Effector memory CD8-positive, alpha-beta T cell (primary cell): ENCODE measurements at regions not wholly inside any gene's neighbourhood (a gene's known extent, or its start where the extent isn't known, plus 50 kb on each side); places are given as distances from the start of the nearest gene placed in this dataset.

Source experiments
- ATAC-seq: fragments of 150-1000 bp; cut with Tn5 transposase; replicated peaks from 2 replicates; pipeline ENCODE4 v1.10.0; 2021; ENCODE audit warnings: mild to moderate bottlenecking, moderate library complexity
- DNase-seq, 3 experiments: peaks; one replicate each; pipeline ENCODE4 v3.0.0; 2021
- H3K27ac Mint-ChIP-seq, 2 donors: one replicate each; pipeline ENCODE4 v1.8.0; 2022; ENCODE audit warnings: mild to moderate bottlenecking in 2 of 2, mixed read lengths in 2 of 2, moderate library complexity in 2 of 2
- H3K27me3 Mint-ChIP-seq, 2 donors: one replicate each; pipeline ENCODE4 v1.8.0; 2022; ENCODE audit warnings: mixed read lengths in 2 of 2
- H3K36me3 Mint-ChIP-seq: one replicate; pipeline ENCODE4 v1.8.0; 2022; ENCODE audit warnings: mild to moderate bottlenecking, moderate library complexity, mixed read lengths; ENCODE audit not compliant: insufficient read depth
- H3K4me1 Mint-ChIP-seq, 2 donors: one replicate each; pipeline ENCODE4 v1.8.0; 2022; ENCODE audit warnings: low read depth in 2 of 2, mixed read lengths in 2 of 2
- H3K4me3 Mint-ChIP-seq, 2 donors: one replicate each; pipeline ENCODE4 v1.8.0; 2022; ENCODE audit warnings: mild to moderate bottlenecking in 2 of 2, mixed read lengths in 2 of 2, moderate library complexity in 2 of 2
- H3K9me3 Mint-ChIP-seq, 2 donors: one replicate each; pipeline ENCODE4 v1.8.0; 2022; ENCODE audit warnings: mixed read lengths in 2 of 2

DNA sequence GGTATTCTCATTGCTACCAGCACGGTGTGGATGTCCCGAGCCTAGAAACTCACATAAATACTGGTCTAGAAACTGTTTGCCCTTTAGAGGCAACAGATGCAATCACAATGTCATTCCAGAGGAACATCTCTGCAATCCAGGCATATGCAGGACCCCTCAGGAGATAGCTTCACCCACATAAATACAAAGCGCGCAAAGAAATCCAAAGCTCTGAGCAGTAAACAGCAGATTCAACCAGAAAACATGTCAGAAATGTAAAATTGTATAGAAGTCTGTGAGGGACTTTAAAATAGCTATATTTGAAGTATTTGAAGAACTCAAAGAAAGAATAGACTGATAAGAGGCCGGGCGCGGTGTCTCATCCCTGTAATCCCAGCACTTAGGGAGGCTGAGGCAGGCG lies 291.7 kb downstream of the FAM43A start:
- H3K27ac Mint-ChIP-seq = no peak overlapping the region
- H3K4me1 Mint-ChIP-seq = no peaks in the 10 kb centered on the region
- ATAC-seq (no peak), DNase-seq (no peak)
- no peaks in the 10 kb centered on the region for H3K36me3 Mint-ChIP-seq
- peaks cover 44 to 65% of the 10 kb centered on the region in 2 donors for H3K27me3 Mint-ChIP-seq
- no peaks in the 10 kb centered on the region for H3K9me3 Mint-ChIP-seq
- no peak overlapping the region for H3K4me3 Mint-ChIP-seq

DNA sequence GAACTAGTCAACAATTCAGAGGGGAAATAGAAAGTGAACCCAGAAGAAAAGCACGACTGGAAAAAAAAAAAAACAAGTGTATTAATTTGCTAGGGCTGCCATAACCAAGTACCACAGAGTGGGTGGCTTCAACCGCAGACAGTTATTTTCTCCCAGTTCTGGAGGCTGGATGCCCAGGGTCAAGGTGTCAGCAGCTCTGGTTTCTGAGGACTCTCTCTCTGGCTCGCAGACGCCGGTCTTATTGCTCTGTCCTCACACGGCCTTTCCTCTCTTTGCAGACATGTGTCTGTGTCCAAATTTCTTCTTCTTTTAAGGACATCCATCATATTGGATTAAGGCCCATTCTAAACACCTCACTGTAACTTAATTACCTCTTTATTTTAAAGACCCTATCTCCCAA lies 291.8 kb downstream of the XXYLT1 start:
- no peak for ATAC-seq
- H3K27me3 Mint-ChIP-seq = peaks cover 37 to 67% of the 10 kb centered on the region in 2 donors
- H3K27ac Mint-ChIP-seq = no peak overlapping the region
- H3K4me3 Mint-ChIP-seq = no peak overlapping the region
- no peaks in the 10 kb centered on the region for H3K9me3 Mint-ChIP-seq
- no peaks in the 10 kb centered on the region for H3K36me3 Mint-ChIP-seq
- no peaks in the 10 kb centered on the region for H3K4me1 Mint-ChIP-seq
- DNase-seq = no peak

DNA sequence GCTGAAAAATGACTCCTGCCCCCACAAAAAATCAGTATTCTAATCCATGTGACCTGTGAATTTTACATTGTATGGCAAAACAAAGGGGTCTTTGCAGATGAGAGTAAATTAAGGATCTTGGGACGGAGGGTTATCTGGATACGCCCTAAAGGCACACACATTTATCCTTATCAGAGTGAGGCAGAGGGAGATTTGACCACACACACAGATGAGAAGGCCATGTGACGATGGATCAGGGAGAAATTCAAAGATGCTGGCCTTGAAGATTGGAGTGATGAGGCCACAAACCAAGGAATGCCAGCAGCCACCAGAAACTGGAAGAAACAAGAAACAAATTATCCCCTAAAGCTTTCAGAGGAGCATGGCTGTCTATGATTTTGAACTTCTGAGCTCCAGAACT lies 288.5 kb downstream of the XXYLT1 start:
- no peak overlapping the region for H3K27ac Mint-ChIP-seq
- H3K9me3 Mint-ChIP-seq = no peaks in the 10 kb centered on the region
- H3K4me1 Mint-ChIP-seq = peaks cover 0 to 4% of the 10 kb centered on the region in 2 donors
- no peak for DNase-seq
- H3K36me3 Mint-ChIP-seq = no peaks in the 10 kb centered on the region
- peaks cover 19 to 63% of the 10 kb centered on the region in 2 donors for H3K27me3 Mint-ChIP-seq
- ATAC-seq = no peak
- no peak overlapping the region for H3K4me3 Mint-ChIP-seq

DNA sequence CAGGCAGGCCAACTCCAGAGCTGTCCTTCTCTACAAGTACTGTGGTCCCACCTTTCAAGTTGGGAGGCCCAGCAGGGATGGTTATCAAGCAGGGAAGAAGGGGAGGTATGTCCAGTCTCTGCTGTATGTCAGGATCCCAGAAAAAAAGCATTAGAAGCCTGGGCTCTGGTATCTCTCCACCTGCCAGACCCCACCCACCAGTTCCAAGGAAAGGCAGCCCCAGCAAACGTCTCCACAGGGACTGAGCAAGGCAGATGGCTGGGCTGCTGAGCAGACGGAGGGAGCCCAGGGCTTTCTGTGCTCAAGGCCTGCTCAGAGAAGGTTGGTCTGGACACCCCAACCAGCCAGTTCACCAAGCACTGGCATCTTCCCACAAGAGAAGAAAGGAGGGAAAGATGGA lies 287.8 kb downstream of the XXYLT1 start:
- Mint-ChIP-seq H3K4me1 (peaks cover 0 to 4% of the 10 kb centered on the region in 2 donors), H3K9me3 (no peaks in the 10 kb centered on the region), H3K27ac (no peak overlapping the region), H3K4me3 (no peak overlapping the region), H3K36me3 (no peaks in the 10 kb centered on the region), H3K27me3 (peaks cover 15 to 64% of the 10 kb centered on the region in 2 donors)
- DNase-seq (no peak), ATAC-seq (no peak)

DNA sequence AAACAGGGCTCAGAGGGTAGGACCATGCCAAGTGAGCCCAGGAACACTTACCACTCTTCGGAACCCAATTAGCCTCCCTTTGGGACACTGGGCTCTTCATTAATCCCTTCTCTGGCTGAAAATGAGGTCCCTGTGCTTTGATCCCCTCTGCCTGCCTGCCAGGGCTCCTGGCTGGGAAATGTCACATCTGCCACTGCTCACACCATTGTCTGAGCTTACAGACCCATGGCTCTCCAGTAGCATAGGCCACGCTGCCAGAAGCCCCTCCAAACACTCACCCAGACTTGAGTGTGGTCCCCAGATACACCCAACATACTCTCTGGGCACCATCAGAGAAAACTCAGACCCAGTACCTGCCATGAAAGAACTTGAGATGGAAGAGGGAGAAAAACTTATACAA lies 287.3 kb downstream of the XXYLT1 start:
- Mint-ChIP-seq H3K27ac (no peak overlapping the region), H3K36me3 (no peaks in the 10 kb centered on the region), H3K4me1 (peaks cover 0 to 4% of the 10 kb centered on the region in 2 donors), H3K9me3 (no peaks in the 10 kb centered on the region), H3K4me3 (no peak overlapping the region), H3K27me3 (peaks cover 12 to 64% of the 10 kb centered on the region in 2 donors)
- ATAC-seq (no peak), DNase-seq (no peak)

DNA sequence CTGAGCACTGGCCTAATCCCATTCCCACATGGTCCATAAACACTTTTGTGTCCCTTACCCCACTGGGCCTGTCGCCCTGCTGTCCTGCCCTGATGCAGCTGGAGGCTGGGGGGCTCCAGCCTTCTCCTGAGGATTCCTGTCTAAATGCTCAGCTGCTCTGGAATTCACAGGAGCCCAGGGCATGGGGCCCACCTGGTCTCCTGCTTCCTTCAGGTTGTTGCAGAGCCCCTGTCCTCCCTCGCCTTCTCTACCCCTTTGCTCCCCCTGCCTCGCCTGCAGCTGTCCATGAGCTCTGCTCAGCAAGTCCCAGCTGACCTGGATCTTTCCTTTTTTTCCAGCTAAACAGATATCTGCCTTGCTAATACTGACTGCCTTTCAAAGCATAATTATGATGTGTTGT lies 286.9 kb downstream of the XXYLT1 start:
- Mint-ChIP-seq H3K4me3 (no peak overlapping the region), H3K36me3 (no peaks in the 10 kb centered on the region), H3K27ac (no peak overlapping the region), H3K4me1 (peaks cover 0 to 4% of the 10 kb centered on the region in 2 donors), H3K9me3 (no peaks in the 10 kb centered on the region), H3K27me3 (peaks cover 12 to 63% of the 10 kb centered on the region in 2 donors)
- ATAC-seq (no peak), DNase-seq (no peak)

DNA sequence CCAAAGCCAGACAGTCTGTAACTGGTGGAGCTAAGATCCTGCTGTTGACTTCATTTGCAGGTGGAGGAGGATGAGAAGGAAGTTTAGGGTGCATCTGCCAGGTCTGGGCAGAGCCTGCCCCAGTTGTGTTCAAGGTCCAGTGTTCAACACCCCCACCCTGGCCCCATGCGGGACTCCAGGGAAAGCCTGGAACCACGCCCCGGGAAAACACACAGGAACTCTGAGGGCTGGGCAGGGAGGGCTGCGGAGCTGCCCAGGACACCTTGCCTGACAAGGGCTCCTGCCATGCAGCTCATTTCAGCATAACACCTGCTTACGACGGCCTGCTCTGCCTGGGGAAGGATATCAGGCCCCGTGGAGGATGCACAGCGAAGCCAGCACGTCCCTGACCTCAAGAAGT lies 286.3 kb downstream of the XXYLT1 start:
- H3K4me3 Mint-ChIP-seq = no peak overlapping the region

DNA sequence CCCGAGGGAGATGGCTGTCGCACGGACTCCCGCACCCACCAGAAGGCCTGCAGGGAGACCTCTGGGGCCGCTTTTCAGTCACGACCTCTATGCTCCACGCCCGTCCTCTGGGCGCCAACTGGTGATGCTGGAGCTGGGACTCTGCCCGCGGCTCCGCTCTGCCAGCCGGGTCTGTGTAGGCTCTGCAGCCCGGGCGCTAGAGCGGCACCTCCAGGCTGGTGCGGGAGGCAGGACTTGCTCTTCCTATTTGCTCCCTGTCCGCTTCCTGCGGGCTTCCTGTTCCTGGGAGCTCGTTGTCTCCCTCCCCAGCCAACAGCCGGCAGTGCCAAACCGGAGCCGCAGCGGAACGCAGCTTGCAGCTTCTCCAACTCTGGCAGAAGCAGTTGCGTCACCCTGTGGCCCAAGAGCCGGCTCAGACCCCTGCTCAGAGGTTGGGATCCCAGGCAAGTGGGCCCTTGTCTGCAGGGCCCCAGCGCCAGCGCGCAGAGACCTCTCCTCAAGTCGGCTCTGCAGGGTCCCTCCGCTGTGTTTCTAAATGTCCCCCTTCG lies 285.9 kb downstream of the XXYLT1 start:
- Mint-ChIP-seq H3K4me3 (no peak overlapping the region), H3K9me3 (no peaks in the 10 kb centered on the region), H3K27me3 (peaks cover 3 to 71% of the 10 kb centered on the region in 2 donors), H3K27ac (no peak overlapping the region), H3K4me1 (peaks cover 0 to 4% of the 10 kb centered on the region in 2 donors), H3K36me3 (no peaks in the 10 kb centered on the region)
- DNase-seq = no peak
- no peak for ATAC-seq

More for the DNA sequence above, 286.3 kb downstream of the XXYLT1 start:
- H3K27ac Mint-ChIP-seq = no peak overlapping the region
- no peak for DNase-seq
- ATAC-seq = no peak
- H3K36me3 Mint-ChIP-seq = no peaks in the 10 kb centered on the region
- H3K4me1 Mint-ChIP-seq = peaks cover 0 to 4% of the 10 kb centered on the region in 2 donors
- H3K9me3 Mint-ChIP-seq = no peaks in the 10 kb centered on the region
- H3K27me3 Mint-ChIP-seq = peaks cover 8 to 66% of the 10 kb centered on the region in 2 donors

DNA sequence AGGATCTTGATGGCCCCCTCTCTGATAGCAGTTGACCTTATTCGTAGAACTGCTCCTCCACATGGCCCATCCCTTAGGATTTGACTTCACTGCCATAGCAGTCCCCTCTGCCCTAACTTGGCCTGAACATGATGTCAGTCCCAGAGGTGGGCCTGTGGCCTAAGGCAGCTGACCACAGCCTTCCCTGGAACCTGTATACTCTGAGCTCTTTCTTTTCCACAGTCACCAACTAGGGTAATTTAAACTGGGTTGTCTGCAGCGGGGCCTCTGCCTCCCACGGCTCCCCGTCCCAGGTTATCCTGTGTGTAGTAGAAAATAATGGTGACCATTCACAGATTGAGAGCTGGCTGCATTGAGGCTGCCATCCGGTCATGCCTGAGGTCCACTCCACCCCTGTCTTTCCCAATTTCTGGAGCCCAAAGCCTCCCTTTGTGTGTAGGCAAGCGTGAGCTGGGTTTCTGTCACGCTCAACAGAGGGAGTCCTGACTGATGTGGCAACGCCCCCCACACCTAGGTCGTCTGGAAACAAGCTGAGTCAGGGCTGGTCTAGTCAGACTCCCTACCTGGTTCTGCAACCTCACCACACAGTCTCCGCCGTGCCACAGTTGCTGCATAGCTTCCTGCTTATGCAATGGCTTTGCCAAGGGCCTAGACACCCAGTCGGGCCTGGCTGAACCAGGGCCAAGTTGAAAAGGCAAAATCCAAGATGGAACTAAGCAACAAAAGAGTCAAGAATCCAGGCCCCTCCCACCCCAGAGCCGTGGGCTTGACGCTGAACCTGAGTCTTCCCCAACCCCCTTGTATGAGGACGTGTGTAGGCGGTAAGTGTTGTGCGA lies 284.5 kb downstream of the XXYLT1 start:
- Mint-ChIP-seq H3K27ac (no peak overlapping the region), H3K4me3 (no peak overlapping the region), H3K9me3 (no peaks in the 10 kb centered on the region), H3K36me3 (no peaks in the 10 kb centered on the region), H3K27me3 (peaks cover 0 to 79% of the 10 kb centered on the region in 2 donors), H3K4me1 (peaks cover 0 to 4% of the 10 kb centered on the region in 2 donors)
- no peak for ATAC-seq
- DNase-seq = no peak

DNA sequence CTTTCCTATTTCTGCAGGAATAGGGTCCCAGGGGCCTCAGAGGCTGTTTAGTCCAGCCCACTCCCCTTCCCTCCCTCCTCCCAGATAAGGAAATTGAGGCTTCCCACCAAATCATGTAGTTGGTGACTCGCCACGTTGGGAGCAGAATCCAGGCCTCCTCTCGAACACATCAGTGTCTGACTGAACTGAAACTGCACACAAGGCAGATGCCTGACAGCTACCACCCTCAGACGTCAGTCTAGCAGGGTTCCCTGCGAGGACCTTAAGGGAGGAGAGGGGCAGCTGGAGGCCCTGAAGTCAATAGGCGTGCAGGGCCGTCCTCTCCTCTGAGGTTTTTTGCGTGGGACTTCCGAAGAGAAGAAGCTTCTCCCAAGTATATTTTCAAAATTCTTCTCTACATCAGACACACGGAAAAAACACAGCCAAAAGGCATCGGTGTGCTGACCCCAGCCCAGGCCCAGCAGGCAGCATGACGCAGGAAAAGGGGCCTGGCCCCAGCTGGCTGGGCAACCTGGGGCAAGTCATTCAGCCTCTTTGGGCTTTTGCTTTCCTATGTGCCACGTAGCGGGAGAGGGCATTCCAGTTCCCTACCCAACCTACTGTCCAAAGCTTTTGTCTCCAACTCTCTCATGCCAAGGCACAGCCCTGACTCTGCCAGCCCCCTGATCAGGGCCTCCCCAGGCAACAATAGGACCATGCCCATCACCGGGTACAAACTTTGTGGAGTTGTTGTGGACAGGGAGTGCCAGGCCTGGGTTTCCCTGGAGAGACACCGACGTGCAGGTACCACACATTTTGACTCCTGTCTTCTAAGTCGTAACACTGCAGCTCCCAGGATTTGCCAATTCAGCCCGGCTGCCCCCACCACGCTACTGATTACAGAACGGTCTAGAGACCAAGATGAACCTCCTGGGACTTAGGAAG lies 283.1 kb downstream of the XXYLT1 start:
- Mint-ChIP-seq H3K4me3 (no peak overlapping the region), H3K27ac (no peak overlapping the region), H3K36me3 (no peaks in the 10 kb centered on the region), H3K9me3 (no peaks in the 10 kb centered on the region), H3K27me3 (peaks cover 0 to 70% of the 10 kb centered on the region in 2 donors), H3K4me1 (peaks cover 0 to 4% of the 10 kb centered on the region in 2 donors)
- ATAC-seq (no peak), DNase-seq (no peak)

DNA sequence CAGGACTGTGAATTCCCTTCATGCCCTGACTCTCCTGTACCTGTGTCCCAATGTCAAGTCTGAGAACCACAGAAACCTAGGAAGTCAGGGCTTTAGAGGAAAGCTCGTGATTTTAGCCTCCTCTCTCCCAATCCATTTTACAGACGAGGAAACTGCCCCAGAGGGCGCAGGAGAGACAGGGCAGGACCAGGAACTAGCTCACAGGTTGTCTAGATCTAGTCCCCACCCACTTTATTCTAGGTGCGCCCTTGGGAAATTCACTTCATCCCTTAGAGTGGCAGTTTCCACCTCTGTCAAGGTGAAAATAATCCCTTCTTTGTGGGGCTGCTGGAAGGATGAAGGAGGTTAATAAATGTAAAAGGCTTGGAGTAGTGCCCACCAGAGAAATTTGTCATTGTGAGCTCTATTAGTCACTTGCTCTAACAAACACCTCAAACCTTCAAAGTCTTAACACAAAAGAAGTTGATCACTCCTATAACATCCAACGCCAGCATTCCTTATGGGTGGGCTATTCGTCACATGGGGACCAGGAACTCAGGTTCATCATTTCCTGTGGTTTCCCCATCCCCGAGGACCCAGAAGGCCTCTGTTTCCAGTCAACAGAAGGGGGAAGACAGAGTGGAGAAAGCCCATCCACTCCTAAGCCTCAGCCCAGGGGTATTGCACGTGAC lies 282.3 kb downstream of the XXYLT1 start:
- Mint-ChIP-seq H3K4me1 (peaks cover 0 to 4% of the 10 kb centered on the region in 2 donors), H3K27ac (no peak overlapping the region), H3K36me3 (no peaks in the 10 kb centered on the region), H3K4me3 (no peak overlapping the region), H3K9me3 (no peaks in the 10 kb centered on the region), H3K27me3 (peaks cover 0 to 62% of the 10 kb centered on the region in 2 donors)
- ATAC-seq (no peak), DNase-seq (no peak)

DNA sequence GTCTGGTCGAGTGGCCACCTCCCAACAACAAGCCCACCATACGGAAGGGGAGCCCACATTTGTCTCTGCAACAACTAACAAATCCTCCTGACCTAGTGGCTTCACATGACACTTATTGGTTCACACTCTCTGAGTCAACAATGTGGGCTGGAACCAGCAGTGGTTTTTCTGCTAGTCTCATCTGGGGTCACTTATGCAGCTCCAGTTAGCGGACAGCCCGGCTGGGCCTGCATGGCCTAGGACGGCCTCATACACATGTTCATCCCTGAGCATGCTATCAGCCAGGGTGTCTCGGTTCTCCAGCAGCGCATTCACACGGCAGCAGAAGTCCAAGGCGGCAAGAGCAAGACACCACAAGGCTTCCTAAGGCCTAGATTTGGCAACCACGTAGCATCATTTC lies 281.7 kb downstream of the XXYLT1 start:
- H3K27ac Mint-ChIP-seq = no peak overlapping the region
- H3K36me3 Mint-ChIP-seq = no peaks in the 10 kb centered on the region
- H3K27me3 Mint-ChIP-seq = peaks cover 3 to 62% of the 10 kb centered on the region in 2 donors
- ATAC-seq (no peak), DNase-seq (no peak)
- no peak overlapping the region for H3K4me3 Mint-ChIP-seq
- H3K9me3 Mint-ChIP-seq = no peaks in the 10 kb centered on the region
- H3K4me1 Mint-ChIP-seq = peaks cover 0 to 4% of the 10 kb centered on the region in 2 donors
